ENCODE measurements at regions not wholly inside any gene's neighbourhood (a gene's known extent, or its start where the extent isn't known, plus 50 kb on each side); places are given as distances from the start of the nearest gene placed in this dataset.
"Not testable (repeated sequence)": the region's sequence is repeated elsewhere in the genome, so short reads cannot be mapped to it uniquely, and the experiment has no call there.

DNA sequence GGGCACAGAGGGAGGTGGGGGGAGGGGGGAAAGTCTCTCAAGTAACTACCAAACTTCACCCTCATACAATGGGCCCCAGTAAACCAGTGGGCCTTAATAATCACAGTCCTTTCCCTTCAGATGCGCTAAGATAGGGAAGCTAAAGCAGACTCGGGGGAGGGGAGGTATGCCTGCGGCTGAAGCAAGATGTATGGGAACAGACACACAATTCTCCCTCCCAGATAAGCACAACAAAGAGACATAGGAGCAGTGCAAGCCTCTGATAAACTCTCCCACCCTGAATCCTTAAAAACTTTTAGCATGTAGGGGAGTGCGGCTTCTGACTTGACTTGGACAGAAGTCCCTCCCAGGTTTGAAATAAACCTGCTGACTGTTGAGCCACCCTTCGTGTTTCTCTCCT lies 54.7 kb downstream of the PROP1 start:
- not testable (repeated sequence) for DNase-seq

DNA sequence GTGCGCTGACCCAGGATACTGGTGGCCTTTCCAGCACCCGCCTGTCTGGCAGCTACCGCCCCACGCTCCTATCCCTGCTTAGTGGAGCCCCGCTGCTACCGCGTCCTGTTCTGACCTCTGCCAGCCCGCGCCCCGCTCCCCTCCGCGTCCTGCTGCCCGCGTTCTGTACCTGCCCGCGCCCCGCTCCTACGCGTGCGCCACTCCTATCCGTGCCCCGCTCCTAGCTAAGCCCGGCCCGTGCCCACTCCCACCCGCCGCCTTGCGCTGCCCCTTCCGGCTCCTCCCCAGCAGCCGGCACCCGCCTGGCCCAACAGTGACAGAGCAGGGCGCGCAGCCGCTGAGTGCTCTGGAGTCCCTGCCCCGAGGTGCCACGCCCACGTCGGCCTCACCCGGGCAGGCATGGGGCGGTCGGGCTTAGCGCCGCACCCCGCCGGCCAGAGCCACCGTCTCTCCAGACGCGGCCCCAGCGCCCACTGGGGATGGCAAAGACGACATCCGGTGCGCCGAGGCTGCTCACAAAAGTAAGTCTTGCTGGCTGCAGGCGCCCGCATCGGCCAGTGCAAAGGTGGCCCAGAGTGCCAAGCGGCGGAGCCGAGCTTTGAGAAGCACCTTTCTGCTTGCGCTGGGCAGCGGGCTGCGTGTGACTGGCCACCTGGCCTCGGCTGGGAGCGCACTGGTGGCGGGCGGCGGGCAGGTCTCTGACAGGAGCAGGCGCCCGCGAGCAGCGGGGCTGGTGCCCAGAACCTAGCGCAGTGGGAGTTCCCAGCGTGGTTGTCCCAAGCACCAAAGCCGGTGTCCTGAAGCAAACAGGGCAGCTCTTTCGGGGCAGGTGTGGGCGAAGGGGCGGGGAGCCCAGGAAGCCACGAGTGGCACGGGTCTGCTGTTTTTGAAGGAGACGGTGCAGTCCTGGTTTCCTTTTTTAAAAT lies 56.5 kb downstream of the PROP1 start:
- peak; percentile 24 for DNase-seq

DNA sequence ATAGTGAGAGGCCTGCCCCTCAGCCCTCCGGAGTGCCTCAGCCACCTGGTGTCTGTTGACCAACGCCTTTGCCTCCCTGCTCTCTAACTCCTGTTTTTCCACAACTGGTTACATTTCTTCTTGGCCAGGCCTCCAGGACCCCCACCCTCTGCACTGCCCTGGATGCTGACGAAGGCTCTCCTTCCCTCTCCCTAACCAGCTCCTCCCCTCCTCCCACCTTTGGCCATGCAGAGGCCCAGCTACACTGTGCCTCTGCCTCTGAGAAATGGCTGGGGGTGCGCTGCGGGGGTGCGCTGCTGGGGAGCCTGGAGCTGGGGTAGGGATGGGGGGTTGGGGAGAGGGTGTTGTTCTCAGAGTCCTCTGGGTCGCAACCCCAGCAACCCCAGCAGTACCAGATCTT lies 57.3 kb downstream of the PROP1 start:
- not testable (repeated sequence) for DNase-seq

DNA sequence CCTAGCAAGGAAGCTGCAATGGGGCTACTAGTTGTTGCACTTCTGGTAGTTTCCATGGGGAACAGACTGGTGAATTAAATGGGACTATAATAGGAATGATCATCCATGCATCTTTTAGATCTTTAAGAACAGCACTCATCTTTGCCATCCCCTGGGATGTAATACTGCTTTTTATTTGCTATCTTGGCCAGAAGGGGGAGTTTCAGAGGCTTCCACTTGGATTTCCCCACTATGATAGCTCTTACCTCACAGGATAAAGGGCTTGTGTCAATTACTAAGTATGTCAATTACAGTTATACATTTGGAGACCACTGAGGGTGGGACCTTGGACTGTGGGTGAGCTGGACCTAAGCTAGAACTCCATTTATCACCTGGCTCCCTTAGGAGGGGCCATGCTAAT lies 61.8 kb downstream of the PROP1 start:
- DNase-seq, result not testable (repeated sequence)

DNA sequence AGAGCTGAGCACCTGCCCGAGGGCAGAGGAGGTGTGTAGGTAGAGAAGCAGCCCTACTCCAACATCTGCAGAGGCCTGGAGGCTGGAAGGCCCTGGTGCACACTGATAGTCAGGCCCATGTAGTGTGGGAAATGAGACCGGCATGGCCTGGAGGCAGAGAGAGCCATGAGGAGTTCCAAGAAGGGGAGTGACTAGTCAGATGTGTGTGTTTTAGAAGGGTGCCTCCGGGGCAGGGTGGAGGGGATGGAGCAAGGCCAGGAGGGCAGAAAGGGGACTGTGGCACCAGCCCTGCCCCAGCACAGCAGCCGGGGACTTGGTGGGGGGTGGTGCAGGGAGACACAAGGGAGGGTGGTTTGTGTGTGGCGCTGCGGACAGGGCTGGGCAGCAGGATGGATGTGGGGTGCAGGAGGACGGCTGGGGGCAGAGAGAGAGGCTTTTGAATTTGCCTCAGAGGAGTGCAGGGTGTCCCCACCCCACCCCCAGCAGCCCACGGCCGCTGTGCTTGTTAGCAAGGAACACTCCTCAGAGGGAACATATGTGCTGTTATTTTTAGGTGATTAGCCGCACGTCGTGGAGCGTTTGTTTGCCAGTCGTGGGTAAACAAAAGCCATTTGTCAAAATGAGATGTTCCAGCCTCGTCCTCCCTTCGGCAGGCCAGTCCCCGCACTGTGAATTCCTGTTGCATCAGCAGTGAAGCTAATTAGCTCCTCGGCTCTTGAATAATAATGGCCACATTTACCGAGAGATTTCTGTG lies 65.6 kb downstream of the PROP1 start:
- DNase-seq, result not testable (repeated sequence)

DNA sequence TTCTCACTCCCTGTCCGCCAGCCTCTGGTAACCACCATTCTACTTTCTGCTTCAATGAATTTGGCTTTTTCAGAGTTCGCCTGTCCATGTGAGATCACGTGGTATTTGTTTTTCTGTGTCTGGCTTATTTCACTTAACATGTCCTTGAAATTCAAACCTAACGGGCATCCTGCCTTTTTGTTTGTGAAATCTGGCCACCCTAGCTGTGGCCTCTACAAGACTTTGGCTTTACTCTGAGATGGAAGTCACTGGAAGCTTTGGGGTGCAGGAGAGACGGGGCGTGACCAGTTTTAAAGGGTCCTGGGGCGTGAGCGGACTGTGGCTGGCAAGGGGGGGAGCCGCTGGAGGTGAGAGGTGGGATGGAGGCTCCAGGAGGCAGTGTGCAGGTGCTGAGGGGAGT lies 66.4 kb downstream of the PROP1 start:
- DNase-seq, result not testable (repeated sequence)

DNA sequence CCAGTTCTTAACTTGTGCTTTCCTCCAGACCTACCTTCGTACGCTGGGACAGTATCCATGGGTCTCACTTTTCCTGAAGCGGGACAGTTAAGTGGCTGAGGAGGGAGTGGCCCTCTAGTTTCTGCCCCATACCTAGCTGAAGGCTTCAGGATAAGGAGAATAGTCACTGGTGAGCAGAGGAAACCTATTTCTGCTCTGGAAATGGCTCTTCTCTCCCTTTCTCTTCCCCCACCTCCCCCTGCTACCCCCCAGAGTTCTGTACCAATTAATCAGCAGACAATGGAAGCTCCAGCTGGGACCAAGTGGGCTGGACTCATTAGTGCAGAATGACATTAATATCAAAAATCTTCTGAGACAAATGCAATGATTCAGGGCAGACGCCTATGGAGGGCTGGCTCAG lies 68.5 kb downstream of the PROP1 start:
- not testable (repeated sequence) for DNase-seq

DNA sequence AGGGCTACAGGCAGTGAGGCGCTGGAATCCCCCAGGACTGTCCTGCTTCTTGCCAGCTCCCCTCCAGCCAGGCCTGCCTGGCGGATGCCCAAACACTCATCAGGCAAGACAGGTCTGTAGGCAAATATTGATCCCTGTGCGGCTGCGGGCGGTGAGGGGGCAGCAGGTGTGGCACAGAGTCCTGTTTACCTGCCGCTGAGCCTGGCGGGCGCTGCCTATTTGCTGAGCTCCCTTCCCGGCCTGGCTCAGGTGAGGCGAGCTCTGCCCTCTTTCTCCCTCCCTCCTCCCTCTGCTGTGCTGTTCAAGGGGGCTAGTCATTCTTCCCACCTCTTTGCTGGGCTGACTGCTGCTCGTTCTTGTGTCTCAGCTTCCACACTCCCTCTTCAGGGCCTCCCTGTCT lies 71.5 kb downstream of the PROP1 start:
- DNase-seq, result not testable (repeated sequence)

DNA sequence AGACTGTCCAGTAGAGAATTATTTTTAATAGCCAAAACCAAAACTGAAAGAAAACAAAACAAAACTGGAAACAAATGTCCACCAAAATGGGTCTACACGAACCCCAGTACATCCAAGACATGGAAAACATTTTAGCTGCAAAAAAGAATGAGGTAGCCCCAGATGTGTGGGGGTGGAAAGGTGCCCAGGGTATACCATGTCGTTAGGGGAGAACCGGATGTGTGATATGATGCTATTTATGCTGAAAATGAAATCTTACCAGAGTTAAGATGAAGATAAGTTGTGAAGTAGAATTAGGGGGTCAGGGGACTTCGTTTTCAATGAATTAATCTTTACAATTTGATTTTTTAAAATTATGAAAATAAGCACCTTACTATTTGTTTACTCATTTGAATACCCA lies 72.2 kb downstream of the PROP1 start:
- not testable (repeated sequence) for DNase-seq

DNA sequence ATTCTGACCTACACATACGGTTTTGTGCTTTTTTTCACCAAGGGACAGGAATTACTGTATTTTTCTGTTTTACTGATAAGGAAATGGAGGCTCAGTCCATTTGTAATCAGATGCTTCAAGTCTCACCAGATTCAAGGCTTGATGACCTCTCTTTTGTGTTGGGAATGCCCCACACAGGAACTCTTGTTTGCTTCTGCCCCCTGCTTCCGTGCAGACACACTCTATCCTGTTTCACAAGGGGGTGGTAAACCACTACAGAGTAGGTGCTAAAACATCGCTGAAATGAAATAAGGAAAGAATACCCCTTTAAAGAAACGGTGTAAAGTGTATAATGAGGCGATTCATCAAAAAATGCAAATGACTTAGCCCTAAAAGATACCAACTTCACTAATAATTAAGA lies 72.9 kb downstream of the PROP1 start:
- not testable (repeated sequence) for DNase-seq

DNA sequence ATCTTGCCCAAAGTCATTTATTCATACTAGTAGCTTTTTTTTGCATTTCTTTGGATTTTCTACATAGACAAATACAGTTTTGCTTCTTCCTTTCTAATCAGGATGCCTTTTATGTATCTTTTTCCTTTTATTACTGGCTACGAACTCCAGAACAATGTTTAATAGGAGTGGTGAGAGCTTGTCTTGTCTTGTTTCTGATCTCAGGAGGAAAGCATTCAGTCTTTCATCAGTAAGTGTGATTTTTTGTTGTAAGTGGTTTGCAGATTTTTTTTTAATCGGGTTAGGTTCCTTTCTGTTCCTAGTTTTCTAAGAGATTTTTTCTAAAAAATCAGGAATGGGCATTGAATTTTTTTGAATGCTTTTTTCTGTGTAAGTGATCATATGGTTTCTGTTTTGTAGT lies 86.8 kb downstream of the PROP1 start:
- DNase-seq, result not testable (repeated sequence)

DNA sequence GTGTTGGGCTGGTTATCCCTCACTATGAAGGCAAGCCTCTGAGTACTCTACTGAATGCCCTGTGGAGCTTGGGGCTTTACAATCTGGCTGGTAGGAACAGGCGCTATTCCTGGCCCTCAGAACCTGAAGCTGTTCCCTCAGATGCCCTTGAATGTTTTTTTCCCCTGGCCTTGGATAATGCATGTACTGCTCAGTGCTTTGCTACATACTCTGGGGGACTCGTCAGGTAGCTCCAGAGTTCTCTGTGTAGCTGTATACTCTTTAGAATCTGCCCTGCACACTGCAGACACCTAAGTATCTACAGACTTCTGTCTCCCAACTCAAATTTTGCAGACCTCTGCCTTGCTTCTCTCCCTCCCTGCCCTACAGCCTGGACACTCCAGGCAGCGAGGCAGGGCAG lies 93.2 kb downstream of the PROP1 start:
- DNase-seq, result not testable (repeated sequence)

DNA sequence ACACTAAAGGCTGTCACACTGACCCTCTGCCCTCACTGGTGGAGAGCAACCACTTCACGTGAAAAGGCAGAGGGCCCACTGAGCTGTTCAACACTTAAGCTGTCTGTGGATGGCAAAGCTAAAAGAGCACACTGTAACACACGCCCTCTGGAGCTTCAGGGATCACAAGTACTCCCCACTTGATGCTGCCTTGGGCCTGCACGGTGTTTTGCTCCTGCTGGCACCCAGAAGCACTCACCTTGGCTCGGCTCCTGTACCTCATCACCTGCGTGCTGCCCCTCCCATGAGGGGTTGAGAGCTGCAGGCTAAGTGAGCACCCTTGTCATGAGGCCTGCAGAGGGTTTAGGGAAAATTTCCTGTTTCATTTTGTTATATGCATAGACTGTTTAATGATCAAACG lies 96.0 kb downstream of the PROP1 start:
- DNase-seq, result not testable (repeated sequence)

DNA sequence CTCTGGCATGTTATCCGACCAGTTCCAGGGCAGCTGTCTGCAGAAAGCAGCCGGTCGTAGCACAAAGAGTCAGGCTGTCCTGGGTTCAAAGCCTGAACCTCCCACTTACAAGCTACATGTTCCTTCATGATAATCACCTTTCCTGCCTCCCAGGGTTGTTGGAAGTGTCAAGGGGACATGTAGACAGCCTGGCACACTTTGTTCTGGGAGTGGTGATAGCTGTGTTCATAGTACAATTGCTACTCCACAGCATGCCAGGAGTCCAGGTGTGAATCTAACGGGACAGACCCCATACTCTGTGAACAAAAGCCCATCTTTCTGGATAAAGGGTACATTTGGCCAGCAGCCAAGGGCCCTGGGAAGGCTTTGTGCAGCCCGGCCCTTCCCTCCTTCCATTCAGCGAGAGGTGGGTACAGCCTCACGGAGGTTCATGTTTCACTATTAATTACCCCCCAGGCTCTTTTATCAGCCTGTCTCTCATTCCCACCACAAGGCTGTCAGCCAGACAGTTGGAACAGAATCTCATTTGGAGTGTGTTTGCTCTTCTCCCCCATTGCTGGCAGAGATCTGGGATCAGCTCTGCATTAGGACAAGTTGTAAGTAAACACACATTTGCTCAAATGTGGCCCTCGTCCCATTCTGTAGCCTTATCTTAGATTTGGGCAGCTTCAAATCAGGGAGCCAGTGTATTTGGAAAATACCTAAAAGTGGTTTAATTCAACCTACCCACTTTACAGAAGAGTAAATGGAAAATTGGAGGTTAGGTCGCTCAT lies 101.2 kb downstream of the PROP1 start:
- not testable (repeated sequence) for DNase-seq

DNA sequence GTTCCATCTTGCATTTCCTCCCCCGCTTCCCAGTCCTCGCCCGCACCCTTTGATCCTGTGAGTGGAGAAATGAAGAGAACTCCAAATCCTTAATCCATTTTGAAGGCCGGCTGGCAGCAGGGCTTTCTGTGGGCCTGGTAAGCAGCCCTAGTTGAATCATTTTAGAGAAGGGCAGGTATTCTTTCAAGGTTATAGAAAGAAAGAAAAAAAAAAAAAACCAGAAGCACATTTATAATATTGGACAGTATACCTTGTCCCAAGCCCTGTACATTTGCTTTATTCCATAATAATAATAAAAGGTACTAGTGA lies 103.7 kb downstream of the PROP1 start:
- DNase-seq, result not testable (repeated sequence)

DNA sequence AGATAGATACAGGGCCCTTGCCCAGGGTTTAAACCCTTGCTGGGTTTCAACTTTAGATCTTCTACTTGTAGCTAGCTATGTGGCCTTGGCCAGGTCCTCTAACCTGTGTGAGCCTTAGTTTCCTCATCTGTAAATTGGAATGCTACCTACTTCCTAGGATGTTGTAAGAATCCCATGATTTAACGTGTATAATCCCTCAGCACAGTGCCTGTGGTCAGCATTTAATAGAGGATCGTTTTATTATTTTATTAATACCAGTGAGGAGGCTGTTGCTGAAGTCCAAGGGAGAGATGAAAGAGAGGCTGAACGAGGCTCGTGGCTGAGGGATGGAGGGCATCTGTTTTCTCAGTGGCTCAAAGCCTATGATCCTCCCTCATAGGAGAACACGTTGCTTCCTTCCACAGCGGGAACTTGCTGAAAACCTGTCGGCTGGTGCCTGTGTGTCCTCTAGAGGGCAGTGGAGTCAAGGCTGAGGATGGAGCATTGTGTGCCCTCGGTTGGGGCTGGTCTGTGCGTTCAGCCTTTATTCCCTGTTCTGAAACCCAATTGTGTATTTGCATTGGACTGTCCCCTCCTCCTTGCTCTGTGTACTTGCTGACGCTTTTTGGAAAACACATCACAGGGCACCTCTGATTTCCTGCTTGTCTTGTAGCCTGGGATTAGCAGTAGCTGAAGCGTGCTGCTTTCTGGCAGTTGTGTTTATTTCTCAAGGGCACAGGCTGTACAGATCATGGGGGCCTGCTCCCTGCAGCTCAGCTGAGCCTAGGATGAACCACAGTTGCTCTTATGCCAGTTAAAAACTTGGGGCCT lies 104.3 kb downstream of the PROP1 start:
- peak; percentile 35 for DNase-seq

DNA sequence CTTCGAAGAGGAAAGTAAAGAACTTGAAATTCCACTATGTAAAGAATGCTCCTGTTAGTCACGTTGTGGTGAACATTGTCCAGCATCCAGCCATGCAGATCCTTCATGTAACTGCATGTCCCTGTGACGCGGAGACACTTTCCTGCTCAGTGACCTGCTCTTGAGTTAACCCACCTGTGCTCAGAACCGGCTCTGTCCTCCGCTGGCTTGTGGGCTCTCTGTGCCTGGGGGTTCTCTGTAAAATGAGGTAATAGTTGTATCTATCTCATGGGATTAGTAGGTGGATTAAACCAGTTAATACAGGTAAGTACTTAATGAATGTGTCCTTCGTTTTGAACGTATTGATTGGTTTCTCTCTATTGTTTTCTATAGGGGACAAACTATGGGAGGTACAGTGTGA lies 100.6 kb upstream of the FAM153A start:
- not testable (repeated sequence) for DNase-seq

DNA sequence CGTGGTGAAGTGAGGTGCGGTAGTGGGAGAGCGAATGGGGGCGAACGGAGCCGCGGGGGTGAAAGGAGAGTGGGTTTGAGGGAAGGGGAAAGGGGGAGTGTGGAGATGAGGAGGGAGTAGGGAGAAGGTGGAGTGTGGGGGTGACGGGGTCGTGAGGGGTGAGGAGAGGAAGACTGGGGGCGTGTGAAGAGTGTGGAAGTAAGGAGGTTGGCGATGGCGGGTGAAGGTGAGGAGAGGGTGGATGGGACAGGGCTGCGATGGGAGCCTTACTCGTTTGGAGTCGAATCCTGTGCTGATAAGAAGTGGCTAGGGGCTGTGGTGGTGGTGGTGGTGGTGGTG lies 93.2 kb upstream of the FAM153A start:
- DNase-seq, result not testable (repeated sequence)

DNA sequence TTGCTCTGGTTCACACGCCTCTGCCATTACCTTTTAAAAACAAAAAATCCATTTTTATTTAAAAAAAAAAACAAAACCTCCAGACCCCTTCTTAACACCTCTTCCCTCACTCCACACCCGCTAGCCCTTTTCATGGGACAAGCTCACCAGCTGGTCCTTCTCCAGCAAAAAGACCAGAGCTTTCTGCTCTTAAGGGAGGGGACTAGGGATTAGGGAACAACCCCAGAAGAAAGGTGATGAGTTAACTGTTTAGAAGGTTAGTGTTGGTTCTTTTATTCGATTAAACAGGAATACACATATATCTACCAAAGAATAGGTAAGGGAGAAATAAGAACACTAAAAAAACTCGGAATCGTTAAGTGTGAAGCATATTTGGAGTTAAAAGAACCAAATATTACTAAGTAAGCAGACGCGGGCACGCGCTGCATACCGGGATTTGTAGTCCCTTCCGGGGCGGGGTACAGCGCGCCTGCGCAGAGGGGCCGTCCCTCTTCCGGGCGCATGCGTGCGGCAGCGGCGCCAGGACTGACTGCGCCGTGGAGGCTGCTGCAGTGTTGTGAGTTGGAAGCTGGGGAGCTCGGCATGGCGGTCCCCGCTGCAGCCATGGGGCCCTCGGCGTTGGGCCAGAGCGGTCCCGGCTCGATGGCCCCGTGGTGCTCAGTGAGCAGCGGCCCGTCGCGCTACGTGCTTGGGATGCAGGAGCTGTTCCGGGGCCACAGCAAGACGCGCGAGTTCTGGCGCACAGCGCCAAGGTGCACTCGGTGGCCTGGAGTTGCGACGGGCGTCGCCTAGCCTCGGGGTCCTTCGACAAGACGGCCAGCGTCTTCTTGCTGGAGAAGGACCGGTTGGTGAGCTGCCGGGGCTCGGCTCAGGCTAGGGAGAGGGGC lies 92.6 kb upstream of the FAM153A start:
- not testable (repeated sequence) for DNase-seq

DNA sequence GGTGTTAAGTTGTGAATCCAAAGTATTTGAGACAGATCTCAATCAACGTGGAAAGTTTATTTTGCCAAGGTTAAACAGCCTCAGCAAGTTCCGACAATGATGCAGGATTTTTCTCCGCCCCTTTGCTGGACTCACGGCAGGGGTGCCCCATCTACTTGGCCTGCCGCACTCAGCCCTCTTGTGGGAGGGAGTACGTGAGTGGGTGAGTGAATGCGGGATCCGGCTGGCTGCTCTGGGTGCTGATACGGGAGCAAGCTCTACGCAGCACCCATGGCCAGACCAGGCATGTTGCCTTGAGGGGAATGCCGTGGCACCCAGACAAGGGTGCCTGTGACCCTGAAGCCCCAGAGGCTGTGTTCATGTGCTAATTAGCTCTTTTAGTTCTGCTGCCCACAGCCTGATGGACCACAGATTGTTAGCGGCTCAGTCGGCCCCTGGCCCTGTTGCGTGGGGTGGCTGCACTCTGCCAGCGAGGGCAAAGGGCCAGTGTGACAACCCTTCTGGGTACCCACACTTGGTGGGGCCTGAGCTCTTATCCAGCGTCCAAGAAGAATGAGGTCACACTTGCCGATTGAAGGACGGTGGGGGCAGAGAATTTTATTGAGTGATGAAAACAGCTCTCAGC lies 81.2 kb upstream of the FAM153A start:
- DNase-seq, result not testable (repeated sequence)

DNA sequence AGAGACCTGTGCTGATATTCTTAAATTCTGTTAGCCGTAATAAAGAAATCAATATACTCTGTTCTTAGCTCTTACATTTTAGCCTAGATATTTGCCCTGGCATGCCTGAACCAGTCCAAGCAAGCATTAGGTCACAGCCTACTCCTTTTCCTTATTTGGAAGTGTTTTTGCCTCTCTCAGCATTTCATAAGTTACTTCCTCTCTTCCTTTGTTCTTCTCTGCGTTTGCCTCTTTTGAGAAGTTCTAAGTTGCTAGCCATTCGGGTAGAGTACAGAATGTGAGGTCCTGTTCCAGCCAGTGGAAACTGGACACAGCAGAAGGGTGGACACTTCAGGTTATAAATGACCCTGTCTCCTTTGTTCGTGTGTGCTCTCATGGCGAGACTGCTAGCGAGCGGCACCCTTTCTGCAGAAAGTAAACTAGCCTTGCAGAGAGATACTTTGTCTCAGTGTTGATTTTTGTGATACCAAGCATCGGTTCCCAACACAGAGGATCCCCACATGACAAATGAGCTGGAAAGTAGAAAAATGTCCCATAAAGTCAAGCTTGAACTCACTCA lies 75.0 kb upstream of the FAM153A start:
- not testable (repeated sequence) for DNase-seq
